COR-L47 (cell line): ENCODE measurements at regions not wholly inside any gene's neighbourhood (a gene's known extent, or its start where the extent isn't known, plus 50 kb on each side); places are given as distances from the start of the nearest gene placed in this dataset.

Source experiments
- DNase-seq: peaks from one replicate; lab custom pipeline; 2025; lab: John Stamatoyannopoulos, UW

GRCh38 chr4:163875327-163875726, 380.8 kb downstream of the TMA16 start:
- DNase-seq = no peak

- no peak for DNase-seq
Observed at GRCh38 chr4:163878336-163879121, 384.0 kb downstream of the TMA16 start.

DNA sequence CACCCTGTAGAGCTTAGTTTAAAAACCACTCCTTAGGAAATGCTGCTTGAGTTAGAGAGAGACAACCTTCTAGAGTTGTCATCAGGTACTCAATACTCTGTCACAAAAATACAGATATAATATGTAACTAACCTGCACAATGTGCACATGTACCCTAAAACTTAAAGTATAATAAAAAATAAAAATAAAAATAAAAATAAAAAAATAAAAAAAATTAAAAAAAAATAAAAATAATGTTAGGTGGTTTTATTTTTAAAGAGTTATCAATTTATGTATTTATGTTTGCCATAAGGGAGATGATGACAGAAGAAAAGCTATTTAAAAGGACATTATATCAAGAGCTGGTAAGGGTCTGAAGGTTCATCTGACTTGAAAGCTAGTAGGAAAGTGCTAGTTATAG, 397.9 kb downstream of the TMA16 start:
- no peak for DNase-seq

GRCh38 chr4:163895378-163896005, 401.0 kb downstream of the TMA16 start:
- no peak for DNase-seq

- DNase-seq = no peak
Observed at GRCh38 chr4:163901319-163901718, 406.8 kb downstream of the TMA16 start.

- DNase-seq = no peak
Observed at GRCh38 chr4:163902417-163902816, 407.9 kb downstream of the TMA16 start.

- DNase-seq = no peak
Observed at GRCh38 chr4:163911891-163912290, 417.4 kb downstream of the TMA16 start.

GRCh38 chr4:163913571-163913970, 419.1 kb downstream of the TMA16 start:
- no peak for DNase-seq

- no peak for DNase-seq
Observed at GRCh38 chr4:163915896-163916295, 421.4 kb downstream of the TMA16 start.

GRCh38 chr4:163920426-163920825, 425.9 kb downstream of the TMA16 start:
- no peak for DNase-seq

DNA sequence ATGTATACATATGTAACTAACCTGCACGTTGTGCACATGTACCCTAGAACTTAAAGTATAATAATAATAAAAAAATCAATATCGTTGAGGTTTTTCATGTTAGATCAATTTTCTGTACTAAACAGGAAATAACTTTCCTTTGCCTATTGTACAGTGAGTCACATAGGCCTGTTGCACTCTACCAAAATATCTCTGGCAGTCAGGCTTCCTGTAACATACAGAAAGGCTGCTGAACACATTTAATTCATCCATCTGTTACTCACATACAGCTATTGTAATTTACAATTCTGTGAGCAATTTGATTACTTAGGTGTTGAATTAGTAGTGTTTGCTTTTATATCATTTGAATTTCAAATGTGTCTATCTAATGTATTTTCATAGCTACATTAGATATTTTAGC, 427.8 kb downstream of the TMA16 start:
- no peak for DNase-seq

DNA sequence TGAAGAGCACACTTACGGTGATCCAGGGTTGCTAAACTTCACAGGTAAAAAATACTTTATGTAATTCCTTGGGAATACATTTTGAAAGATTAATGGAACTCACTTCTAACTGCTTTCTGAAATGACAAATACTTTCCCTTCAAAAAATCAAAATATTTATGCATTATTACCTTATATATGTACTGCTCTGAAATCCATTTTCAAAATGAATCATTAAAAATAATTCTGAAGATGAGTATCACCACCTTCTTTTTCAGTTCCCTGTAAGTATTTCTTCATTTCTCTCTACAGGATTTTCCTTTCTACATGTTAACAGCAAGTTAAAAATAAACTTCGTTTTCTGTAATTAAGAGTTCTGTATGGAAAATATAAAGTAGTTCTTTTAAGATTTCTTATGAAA, 428.6 kb downstream of the TMA16 start:
- DNase-seq = no peak

GRCh38 chr4:163930086-163930485, 435.6 kb downstream of the TMA16 start:
- DNase-seq = no peak

- no peak for DNase-seq
Observed at GRCh38 chr4:163932504-163932903, 438.0 kb downstream of the TMA16 start.

DNA sequence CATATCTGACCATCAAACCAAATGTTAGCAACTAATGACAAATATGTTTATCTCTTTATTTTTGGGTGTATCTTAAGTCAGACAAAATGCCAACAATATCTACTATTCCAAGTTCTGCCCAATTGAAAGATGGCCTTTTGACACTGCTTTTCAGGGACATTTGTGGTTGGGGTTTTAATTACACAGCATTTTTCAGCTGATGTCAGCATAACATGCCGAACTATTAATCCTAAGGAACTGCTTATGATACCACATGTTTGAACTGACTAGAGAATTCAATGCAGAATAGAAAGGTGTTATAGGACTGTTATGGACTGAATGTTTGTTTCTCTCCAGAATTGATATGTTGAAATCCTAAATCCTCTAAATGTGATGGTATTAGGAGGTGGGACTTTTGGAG, 445.1 kb downstream of the TMA16 start:
- no peak for DNase-seq

GRCh38 chr4:163941221-163941905, 446.9 kb downstream of the TMA16 start:
- DNase-seq = no peak

DNA sequence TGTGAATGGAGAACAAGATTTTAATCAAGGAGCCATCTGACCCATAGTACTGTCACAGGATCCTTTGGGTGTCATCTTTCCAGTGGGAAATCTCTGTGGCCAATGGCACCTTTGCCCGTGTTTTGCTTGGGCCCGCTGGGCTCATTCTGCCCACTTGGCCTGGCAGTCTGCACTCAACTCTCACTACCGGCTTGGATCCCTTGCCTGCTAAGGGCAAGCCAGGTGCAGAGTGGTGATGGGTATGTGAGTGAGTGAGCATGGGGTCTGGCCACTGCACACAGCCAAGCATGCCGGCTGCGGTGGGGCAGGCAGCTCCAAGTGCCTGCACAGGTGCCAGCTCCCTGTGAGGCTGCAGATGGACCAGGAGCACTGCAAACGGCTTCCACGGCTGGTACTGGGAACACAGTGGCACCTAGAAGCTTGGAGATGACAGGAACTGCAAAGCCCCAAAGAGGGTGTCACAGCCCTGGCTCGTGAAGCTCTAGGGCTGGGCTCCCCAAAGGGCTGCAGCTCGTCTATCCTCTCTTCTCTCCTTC, 454.5 kb downstream of the TMA16 start:
- DNase-seq = no peak

- no peak for DNase-seq
Observed at GRCh38 chr4:163949976-163950601, 455.6 kb downstream of the TMA16 start.

DNA sequence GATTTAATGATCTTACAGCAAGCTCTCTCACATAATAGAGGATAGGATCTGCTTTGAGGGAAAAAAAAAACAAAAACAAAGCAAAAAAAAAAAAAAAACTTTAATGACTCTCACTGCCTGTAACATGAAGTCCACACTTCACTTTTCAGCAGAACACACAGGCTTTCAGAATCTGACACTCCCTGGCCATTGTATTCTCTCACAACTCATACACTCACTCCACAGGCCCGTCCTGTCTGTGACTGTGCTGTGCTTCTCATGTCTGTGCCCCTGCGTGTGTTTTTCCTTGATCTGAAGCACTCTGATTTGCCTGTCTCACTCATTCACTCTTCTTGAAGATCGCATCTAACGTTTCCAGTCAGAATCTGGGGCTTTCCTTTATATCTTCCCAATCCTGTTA, 460.8 kb downstream of the TMA16 start:
- DNase-seq = no peak

- no peak for DNase-seq
Observed at GRCh38 chr4:163958751-163959150, 464.3 kb downstream of the TMA16 start.

DNA sequence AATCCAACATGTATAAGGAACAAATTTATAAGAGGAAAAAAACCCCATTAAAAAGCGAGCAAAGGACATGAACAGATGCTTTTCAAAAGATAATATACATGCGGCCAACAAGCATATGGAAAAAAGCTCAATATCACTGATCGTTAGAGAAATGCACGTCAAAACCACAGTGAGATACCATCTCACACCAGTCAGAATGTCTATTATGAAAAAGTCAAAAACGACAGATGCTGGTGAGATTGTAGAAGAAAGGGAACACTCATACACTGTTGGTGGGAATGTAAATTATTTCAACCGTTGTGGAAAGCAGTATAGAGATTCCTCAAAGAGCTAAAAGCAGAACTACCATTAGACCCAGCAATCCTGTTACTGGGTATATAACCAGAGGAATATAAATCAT, 465.4 kb downstream of the TMA16 start:
- DNase-seq = no peak

DNA sequence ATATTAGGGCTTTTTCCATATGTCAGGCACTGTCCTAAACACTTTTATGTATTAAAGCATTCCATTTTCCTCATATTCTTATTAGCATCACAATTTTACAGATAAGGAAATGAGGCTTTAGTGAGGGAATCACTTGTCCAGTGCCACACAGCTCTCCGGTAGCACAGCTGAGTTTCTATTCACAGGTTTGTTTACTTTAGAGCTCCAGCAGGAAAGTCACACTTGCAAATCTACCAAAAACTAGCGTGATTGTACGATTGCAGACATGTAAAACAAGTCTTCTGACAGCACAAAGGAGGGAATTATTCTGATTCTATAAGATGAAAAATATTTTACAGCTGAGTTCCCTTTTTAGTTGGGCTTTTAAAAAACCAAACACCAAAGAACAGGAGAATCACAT, 472.1 kb downstream of the TMA16 start:
- no peak for DNase-seq

- no peak for DNase-seq
Observed at GRCh38 chr4:163967263-163967662, 472.8 kb downstream of the TMA16 start.
